A673 (cell line): ENCODE measurements at regions not wholly inside any gene's neighbourhood (a gene's known extent, or its start where the extent isn't known, plus 50 kb on each side); places are given as distances from the start of the nearest gene placed in this dataset.

Source experiments
- CTCF ChIP-seq: fragments of 300-800, 200-600 bp; sonication (generic); conservative IDR thresholded peaks from 2 replicates; pipeline ENCODE4 v1.5.1; 2017; ENCODE audit warnings: low read depth, mild to moderate bottlenecking, antibody characterized with exemption, low read length, moderate library complexity, mixed read lengths
- EZH2 ChIP-seq: fragments of 200-600 bp; sonication (generic); IDR thresholded peaks from 2 replicates; pipeline ENCODE4 v1.6.1; 2017; ENCODE audit warnings: borderline replicate concordance, low read depth, mild to moderate bottlenecking, mixed read lengths, antibody characterized with exemption, low read length; ENCODE audit not compliant: poor library complexity, severe bottlenecking

- TF ChIP-seq CTCF (no peak), EZH2 (no peak)
Measured at GRCh38 chr12:90842477-90842876, 112.5 kb downstream of the CCER1 start.
